Stomach (tissue), 4 donors: ENCODE measurements at regions not wholly inside any gene's neighbourhood (a gene's known extent, or its start where the extent isn't known, plus 50 kb on each side); places are given as distances from the start of the nearest gene placed in this dataset.

Experiments used
- CTCF ChIP-seq, 7 experiments: fragments of 450-650 bp in 4 of 7; fragments of 200-600 bp in 3 of 7; sonication (generic) in 3 of 7; IDR thresholded peaks; one replicate each; pipeline ENCODE4 v1.5.1; 2016 to 2019; ENCODE audit warnings: antibody characterized with exemption in 7 of 7, control low read depth in 2 of 7, mild to moderate bottlenecking in 1 of 7
- EP300 ChIP-seq: sonication (generic); formaldehyde crosslinking; IDR thresholded peaks from one replicate; pipeline ENCODE4 v1.6.1; 2017; ENCODE audit warnings: antibody characterized with exemption
- POLR2A ChIP-seq, 4 donors: fragments of 450-650 bp; IDR thresholded peaks; one replicate each; pipeline ENCODE4 v1.6.1; 2016; ENCODE audit warnings: antibody characterized with exemption in 4 of 4, control low read depth in 2 of 4, mild to moderate bottlenecking in 1 of 4, moderate library complexity in 1 of 4
- POLR2AphosphoS5 ChIP-seq, 3 donors: sonication (generic); formaldehyde crosslinking; IDR thresholded peaks; one replicate each; pipeline ENCODE4 v1.6.1; 2016; ENCODE audit warnings: antibody characterized with exemption in 3 of 3

- no peak for TF ChIP-seq CTCF (IDR thresholded peaks at IDR 0.05)
- TF ChIP-seq POLR2A (IDR thresholded peaks at IDR 0.05) = no peak
- TF ChIP-seq EP300 = no peak
- no peak for TF ChIP-seq POLR2AphosphoS5 (IDR thresholded peaks at IDR 0.05)
These were observed 50.6 kb upstream of the RMDN2 start for GRCh38 chr2:37874470-37874869.
